ENCODE measurements at regions not wholly inside any gene's neighbourhood (a gene's known extent, or its start where the extent isn't known, plus 50 kb on each side); places are given as distances from the start of the nearest gene placed in this dataset.

GRCh38 chrX:149213264-149213663 lies 291.8 kb downstream of the IDS start:
- H3K4me3 ChIP-seq = no peak overlapping the region
- TF ChIP-seq EZH2 (IDR thresholded peaks at IDR 0.05) = no peak
- no peak overlapping the region for H3K9ac ChIP-seq (ENCODE audit: insufficient read length)
- no peaks in the 10 kb centered on the region for H3K36me3 ChIP-seq (ENCODE audit: insufficient read depth, low read length)
- H3K9me3 ChIP-seq (ENCODE audit: low read depth, low read length) = no peaks in the 10 kb centered on the region
- no peak for DNase-seq (ENCODE audit: low read depth, low spot score)
- no peak overlapping the region for H3K27ac ChIP-seq

DNA sequence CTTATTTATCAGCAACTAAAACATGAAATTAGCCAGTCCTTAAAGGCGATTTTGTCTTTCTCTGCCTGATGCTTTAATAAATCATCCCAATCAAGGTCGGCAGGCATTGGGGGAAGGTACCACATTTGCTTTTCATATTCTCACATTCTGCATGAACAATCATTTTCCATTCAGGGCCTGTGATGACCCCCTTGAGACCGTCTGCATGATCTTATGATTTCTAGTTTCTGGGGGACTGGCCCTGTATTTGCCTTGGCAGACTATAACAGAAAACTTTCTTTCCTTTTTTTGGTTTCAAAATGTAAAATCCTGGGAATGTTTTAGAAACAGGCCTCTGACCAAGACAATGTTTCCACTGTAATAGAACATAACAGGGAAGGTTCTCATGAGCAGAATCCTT lies 296.8 kb downstream of the IDS start:
- H3K36me3 ChIP-seq (ENCODE audit: insufficient read depth, low read length) = no peaks in the 10 kb centered on the region
- no peak overlapping the region for H3K9ac ChIP-seq (ENCODE audit: insufficient read length)
- no peak overlapping the region for H3K27ac ChIP-seq
- TF ChIP-seq EZH2 (IDR thresholded peaks at IDR 0.05) = no peak
- no peak for TF ChIP-seq POLR2AphosphoS5 (IDR thresholded peaks at IDR 0.05; ENCODE audit: borderline replicate concordance, low read depth, low read length)
- TF ChIP-seq FOXP2 (optimal IDR thresholded peaks at IDR 0.05; ENCODE audit: control extremely low read depth, extremely low read length, insufficient read depth) = no peak
- DNase-seq (ENCODE audit: low read depth, low spot score) = no peak
- no peaks in the 10 kb centered on the region for H3K9me3 ChIP-seq (ENCODE audit: low read depth, low read length)
- H3K4me3 ChIP-seq = no peak overlapping the region

DNA sequence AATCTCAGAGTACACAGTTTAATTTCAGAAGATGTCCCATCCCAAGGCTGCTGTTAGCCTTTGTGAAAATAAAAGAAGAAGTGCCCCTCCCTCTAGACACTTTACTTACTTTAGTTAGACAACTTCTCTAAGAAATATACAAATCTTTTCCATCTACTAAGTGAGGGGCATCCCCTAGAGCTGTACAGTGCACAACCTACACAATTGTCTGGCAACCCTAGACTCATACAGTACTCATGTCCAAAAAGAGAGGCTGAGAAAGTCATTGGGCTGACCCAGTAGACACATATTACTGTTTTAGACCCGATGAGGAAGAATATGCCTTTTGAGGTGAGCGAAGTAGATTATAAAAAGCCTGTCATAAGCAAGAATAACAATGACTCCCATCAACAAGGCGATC lies 297.6 kb downstream of the IDS start:
- no peak overlapping the region for H3K9ac ChIP-seq (ENCODE audit: insufficient read length)
- no peak overlapping the region for H3K27ac ChIP-seq
- H3K36me3 ChIP-seq (ENCODE audit: insufficient read depth, low read length) = no peaks in the 10 kb centered on the region
- no peaks in the 10 kb centered on the region for H3K9me3 ChIP-seq (ENCODE audit: low read depth, low read length)
- TF ChIP-seq FOXP2 (optimal IDR thresholded peaks at IDR 0.05; ENCODE audit: control extremely low read depth, extremely low read length, insufficient read depth) (no peak), EZH2 (IDR thresholded peaks at IDR 0.05) (no peak), POLR2AphosphoS5 (IDR thresholded peaks at IDR 0.05; ENCODE audit: borderline replicate concordance, low read depth, low read length) (no peak)
- no peak overlapping the region for H3K4me3 ChIP-seq
- DNase-seq (ENCODE audit: low read depth, low spot score) = no peak

- no peaks in the 10 kb centered on the region for H3K36me3 ChIP-seq (ENCODE audit: insufficient read depth, low read length)
- no peaks in the 10 kb centered on the region for H3K9me3 ChIP-seq (ENCODE audit: low read depth, low read length)
- TF ChIP-seq FOXP2 (optimal IDR thresholded peaks at IDR 0.05; ENCODE audit: control extremely low read depth, extremely low read length, insufficient read depth) (no peak), EZH2 (IDR thresholded peaks at IDR 0.05) (no peak), POLR2AphosphoS5 (IDR thresholded peaks at IDR 0.05; ENCODE audit: borderline replicate concordance, low read depth, low read length) (no peak)
- no peak overlapping the region for H3K27ac ChIP-seq
- no peak overlapping the region for H3K9ac ChIP-seq (ENCODE audit: insufficient read length)
- DNase-seq (ENCODE audit: low read depth, low spot score) = no peak
- no peak overlapping the region for H3K4me3 ChIP-seq
Observed at GRCh38 chrX:149205937-149206336, 299.2 kb downstream of the IDS start.

GRCh38 chrX:149205081-149205480 lies 300.0 kb downstream of the IDS start:
- H3K36me3 ChIP-seq (ENCODE audit: insufficient read depth, low read length) = no peaks in the 10 kb centered on the region
- no peaks in the 10 kb centered on the region for H3K9me3 ChIP-seq (ENCODE audit: low read depth, low read length)
- H3K27ac ChIP-seq = no peak overlapping the region
- no peak for DNase-seq (ENCODE audit: low read depth, low spot score)
- no peak overlapping the region for H3K4me3 ChIP-seq
- H3K9ac ChIP-seq (ENCODE audit: insufficient read length) = no peak overlapping the region
- no peak for TF ChIP-seq FOXP2 (optimal IDR thresholded peaks at IDR 0.05; ENCODE audit: control extremely low read depth, extremely low read length, insufficient read depth)
- no peak for TF ChIP-seq POLR2AphosphoS5 (IDR thresholded peaks at IDR 0.05; ENCODE audit: borderline replicate concordance, low read depth, low read length)
- TF ChIP-seq EZH2 (IDR thresholded peaks at IDR 0.05) = no peak

GRCh38 chrX:149199734-149200133 lies 305.4 kb downstream of the IDS start:
- H3K9me3 ChIP-seq (ENCODE audit: low read depth, low read length) = no peaks in the 10 kb centered on the region
- no peak overlapping the region for H3K9ac ChIP-seq (ENCODE audit: insufficient read length)
- no peak overlapping the region for H3K27ac ChIP-seq
- no peaks in the 10 kb centered on the region for H3K36me3 ChIP-seq (ENCODE audit: insufficient read depth, low read length)
- no peak overlapping the region for H3K4me3 ChIP-seq
- no peak for TF ChIP-seq POLR2AphosphoS5 (IDR thresholded peaks at IDR 0.05; ENCODE audit: borderline replicate concordance, low read depth, low read length)
- no peak for TF ChIP-seq EZH2 (IDR thresholded peaks at IDR 0.05)
- no peak for TF ChIP-seq FOXP2 (optimal IDR thresholded peaks at IDR 0.05; ENCODE audit: control extremely low read depth, extremely low read length, insufficient read depth)
- no peak for DNase-seq (ENCODE audit: low read depth, low spot score)

GRCh38 chrX:149198980-149199732 lies 305.9 kb downstream of the IDS start:
- H3K9me3 ChIP-seq (ENCODE audit: low read depth, low read length) = no peaks in the 10 kb centered on the region
- DNase-seq (ENCODE audit: low read depth, low spot score) = no peak
- H3K27ac ChIP-seq = no peak overlapping the region
- H3K4me3 ChIP-seq = no peak overlapping the region
- no peaks in the 10 kb centered on the region for H3K36me3 ChIP-seq (ENCODE audit: insufficient read depth, low read length)
- no peak for TF ChIP-seq FOXP2 (optimal IDR thresholded peaks at IDR 0.05; ENCODE audit: control extremely low read depth, extremely low read length, insufficient read depth)
- no peak for TF ChIP-seq EZH2 (IDR thresholded peaks at IDR 0.05)
- TF ChIP-seq POLR2AphosphoS5 (IDR thresholded peaks at IDR 0.05; ENCODE audit: borderline replicate concordance, low read depth, low read length) = no peak
- H3K9ac ChIP-seq (ENCODE audit: insufficient read length) = no peak overlapping the region

DNA sequence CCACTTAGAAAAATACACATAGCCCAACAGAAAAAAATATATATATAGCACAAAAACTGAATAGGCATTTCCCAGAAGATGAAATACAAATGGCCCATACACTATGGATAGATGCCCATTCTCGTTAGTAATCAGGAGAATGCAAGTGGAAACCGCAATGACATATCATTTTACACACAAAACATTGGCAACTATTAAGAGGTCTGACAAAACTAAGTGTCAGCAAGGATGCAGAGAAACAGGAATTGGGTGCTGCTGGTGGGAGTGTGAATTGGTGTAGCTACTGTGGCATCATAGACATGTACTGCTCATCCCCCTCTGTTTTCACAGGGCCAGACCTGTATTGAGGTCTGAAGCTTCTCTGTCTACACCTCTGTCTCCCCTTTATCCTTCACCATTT lies 320.0 kb downstream of the IDS start:
- no peak overlapping the region for H3K27ac ChIP-seq
- TF ChIP-seq EZH2 (IDR thresholded peaks at IDR 0.05) (no peak), POLR2AphosphoS5 (IDR thresholded peaks at IDR 0.05; ENCODE audit: borderline replicate concordance, low read depth, low read length) (no peak), FOXP2 (optimal IDR thresholded peaks at IDR 0.05; ENCODE audit: control extremely low read depth, extremely low read length, insufficient read depth) (no peak)
- no peaks in the 10 kb centered on the region for H3K9me3 ChIP-seq (ENCODE audit: low read depth, low read length)
- DNase-seq (ENCODE audit: low read depth, low spot score) = no peak
- H3K4me3 ChIP-seq = no peak overlapping the region
- H3K36me3 ChIP-seq (ENCODE audit: insufficient read depth, low read length) = no peaks in the 10 kb centered on the region
- H3K9ac ChIP-seq (ENCODE audit: insufficient read length) = no peak overlapping the region

All from SK-N-MC (cell line).